NCI-H2171 treated with DMSO at 0.1 percent for 48 hours (cell line): ENCODE measurements at regions not wholly inside any gene's neighbourhood (a gene's known extent, or its start where the extent isn't known, plus 50 kb on each side); places are given as distances from the start of the nearest gene placed in this dataset.

Experiments
- DNase-seq: peaks from one replicate; lab custom pipeline; 2025; lab: John Stamatoyannopoulos, UW

DNA sequence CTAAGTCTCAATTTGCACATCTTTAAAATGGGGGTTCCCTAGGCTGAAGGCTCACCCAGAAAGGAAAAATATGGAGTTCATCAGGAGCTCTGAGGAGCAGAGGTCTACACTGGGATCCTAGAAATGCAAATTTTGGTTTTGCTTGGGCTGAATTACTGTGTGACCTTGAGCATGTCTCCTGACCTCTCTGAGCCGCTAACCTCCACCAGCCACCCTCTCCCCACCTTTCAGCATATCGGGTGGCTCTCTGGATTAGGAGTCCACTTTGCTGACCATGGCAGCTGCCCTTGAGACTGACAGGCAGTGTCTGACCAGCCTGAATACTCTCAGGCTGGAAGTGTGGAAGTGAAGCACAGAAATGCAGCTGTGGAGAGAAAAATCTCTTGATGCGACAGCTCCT lies 165.9 kb upstream of the LRFN2 start:
- DNase-seq: no peak

DNA sequence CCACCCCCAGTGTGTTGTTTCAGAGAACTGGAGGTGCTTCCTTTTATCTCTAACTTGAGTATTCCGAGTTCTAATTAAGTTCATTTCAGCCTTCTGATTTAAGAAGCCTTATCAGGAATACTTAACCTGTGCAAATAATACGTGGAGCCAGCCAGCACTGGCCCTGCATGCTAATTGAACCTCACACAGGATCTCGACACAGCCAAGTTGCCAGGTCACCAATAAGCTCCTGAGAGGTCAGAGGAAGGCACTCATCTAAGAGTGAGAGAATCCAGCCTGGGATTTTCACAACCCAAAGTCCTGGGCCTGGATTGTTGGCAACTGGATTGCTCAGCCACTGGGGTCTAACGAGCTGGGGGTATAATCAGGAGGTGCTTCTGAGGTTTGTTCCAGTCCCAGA lies 157.7 kb upstream of the LRFN2 start:
- DNase-seq: no peak

DNA sequence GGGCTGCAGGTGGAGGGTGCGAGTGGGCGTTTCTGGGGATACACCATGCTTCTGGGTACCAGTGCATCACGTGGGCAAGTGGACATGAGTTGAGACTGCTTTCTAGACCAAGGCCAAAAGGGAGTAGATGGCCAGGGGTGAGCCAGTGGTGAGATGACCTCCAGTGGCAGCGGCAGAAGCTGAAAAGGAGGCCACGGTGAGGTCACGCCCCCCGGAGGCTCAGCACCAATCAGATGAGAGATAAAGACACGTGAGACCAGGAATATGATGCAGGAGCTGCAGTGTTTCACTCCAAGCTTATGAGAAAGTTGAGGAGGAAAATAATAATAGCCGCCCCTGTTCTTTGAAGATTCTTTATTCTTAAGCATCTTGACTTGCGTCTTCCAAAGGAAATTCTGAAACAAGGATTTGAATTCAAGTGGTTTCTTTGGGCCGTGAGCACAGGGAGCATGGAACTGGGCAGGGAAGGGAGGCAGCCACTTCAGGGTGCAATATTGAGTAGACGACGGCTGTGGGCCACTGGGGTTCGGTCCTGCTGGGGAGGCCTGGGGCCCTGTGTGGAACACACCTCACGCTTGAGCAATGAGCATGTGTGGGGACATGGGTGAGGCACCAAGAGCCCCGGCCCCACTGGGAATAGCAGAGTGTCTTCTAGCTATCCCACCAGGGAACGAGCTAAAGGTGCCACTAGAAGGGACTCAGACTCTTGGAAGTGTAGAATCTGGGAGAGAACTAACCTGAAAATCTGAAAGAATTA lies 156.7 kb upstream of the LRFN2 start:
- no peak for DNase-seq

DNA sequence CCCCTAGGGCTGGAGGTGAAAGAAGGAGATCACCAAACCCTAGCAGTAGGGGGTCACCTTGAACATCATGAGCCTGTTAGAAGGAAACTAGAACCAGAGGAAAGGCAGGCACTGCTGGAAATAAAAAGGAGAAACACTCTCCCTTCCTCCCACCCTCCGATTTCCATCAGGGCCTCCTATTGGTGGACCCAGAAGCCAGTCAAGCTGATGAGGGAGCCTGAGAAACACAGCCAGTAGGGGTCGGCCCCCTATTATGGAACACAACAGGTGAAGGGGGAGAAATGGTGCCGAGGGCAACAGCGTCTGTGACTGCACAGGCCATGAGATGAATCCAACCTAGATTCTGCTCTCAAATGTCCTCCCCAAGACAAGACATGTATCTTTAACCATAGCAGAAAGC lies 156.1 kb upstream of the LRFN2 start:
- no peak for DNase-seq

DNA sequence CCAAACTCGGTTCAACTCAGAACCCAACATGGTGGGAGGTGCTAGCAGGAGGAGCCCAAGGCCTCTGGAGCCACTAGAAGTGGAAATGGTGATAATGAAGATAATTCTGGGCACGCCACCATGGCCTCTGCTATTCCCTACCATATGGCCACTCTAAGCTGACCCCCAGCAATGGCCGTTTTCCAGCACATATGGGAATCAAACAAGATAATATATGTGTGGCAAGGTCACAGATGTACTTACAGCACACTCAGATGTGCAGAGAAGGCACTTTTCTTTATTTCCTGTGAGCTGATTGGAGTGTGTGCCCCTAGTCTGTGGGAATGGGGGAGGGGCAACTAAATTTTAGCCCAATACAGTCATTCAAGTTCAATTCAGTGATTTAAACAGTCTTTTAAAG lies 153.4 kb upstream of the LRFN2 start:
- DNase-seq: no peak

DNA sequence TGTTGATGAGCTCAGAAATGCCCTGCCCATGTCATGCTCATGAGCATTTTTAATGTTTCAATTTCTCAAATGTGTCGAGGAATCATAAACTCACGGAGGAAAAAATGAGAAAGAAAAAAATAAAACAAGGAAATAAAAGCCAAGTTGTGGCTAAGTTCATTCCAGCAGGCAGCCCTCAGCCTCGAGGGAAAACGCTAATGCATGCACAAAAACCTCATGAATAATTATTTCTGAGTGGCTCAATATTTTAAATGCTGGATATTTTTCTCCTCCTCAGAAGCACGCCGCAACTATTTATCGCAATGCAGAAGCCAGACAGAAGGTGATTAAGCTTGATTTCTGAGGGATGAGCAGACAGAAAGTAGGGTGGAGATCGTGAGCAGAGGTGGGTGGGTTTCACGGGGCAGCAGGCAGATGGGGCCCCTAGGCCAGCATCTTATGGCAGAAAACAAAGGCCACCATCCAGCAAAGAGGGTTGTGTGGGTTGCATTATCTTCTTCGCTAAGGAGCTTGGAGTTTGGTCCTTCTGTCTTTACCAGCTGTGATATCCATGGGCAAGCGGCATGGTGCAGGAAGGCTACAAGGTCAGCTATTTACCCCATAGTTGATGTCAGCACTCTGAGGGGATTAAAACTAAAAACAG lies 151.5 kb upstream of the LRFN2 start:
- DNase-seq: no peak

DNA sequence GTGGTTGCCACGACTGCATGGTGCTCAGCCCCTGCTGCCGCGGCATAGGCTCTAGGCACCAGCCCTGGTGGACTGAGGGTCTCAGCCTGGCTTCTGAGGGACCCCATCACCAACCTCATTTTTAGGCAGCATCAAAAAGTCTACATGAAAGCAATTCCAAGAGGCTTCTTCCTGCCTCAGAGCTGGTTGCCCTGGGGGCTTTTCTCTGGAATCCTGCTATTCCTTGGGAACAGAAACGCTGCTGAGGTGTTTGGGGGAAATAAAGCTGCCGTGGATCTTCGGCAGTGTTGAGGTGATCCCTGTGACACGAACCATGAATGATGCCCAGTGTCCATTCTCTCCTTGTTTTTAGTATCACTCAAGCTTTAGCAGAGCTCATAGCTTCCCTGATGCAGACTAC lies 148.4 kb upstream of the LRFN2 start:
- DNase-seq: no peak

DNA sequence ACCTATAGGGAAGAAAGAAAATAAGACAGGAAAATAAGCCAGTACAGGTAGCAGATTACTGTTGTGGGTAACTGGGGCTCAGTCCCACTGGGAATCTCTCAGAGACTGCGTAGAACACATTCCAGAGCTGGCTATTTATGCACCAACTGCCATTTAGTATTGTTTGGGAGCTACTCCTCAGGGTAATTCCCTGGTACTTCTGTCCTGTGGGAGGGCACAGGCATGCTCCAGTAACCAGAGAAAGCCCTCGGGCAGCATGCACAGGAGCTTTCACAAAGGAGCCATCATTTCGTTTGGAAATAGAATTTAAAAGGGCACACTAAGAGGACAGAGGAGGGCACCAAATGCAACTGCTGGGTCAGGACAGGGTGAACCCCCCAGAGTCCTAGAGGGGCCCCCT lies 148.0 kb upstream of the LRFN2 start:
- DNase-seq: no peak

DNA sequence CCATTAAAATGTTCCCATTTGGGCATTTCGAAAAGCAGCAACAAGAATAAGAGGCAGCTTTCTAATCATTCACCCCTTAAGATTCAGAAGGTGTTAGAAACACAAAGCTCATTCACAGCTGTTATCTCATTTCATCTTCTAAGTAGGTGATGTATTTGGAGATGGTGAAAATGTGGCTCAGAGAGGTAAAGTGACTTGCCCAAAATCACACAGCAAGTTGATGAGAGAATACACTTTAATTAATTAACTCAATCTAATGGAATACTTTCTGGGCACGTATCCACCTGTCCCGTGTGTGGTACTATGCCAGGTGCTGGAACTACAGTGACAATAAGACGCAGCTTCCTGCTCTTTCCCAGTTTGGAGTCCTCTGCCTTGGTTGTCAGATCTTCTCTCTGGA lies 147.4 kb upstream of the LRFN2 start:
- no peak for DNase-seq

DNA sequence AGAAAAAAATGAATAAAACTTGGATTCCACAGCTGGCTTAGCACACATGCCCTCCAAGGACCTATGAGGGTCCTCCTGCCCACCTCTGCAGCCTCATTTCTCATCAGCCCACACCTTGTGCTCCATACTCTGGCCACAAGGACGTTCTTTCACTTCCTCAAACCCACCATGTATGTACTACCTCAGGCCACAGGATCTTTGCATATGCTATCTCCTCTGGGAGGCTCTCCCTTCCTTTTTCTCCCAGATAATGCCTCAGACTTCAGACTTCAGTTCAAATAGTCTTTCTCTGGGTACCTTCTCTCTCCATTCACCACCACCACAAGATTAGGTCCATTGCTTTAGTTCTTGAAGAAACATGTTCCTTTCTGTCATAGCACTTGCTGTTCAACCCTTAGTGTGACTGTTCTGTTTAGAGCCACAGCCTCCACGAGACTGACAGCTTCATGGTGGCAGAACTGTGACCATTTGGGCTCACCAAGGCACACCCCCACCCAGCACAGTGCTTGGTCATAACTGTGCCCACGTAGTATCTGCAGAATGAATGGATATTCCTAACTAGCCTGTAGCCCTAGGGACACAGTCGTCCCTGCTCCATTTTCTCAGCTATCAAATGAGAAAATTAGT lies 146.7 kb upstream of the LRFN2 start:
- no peak for DNase-seq

DNA sequence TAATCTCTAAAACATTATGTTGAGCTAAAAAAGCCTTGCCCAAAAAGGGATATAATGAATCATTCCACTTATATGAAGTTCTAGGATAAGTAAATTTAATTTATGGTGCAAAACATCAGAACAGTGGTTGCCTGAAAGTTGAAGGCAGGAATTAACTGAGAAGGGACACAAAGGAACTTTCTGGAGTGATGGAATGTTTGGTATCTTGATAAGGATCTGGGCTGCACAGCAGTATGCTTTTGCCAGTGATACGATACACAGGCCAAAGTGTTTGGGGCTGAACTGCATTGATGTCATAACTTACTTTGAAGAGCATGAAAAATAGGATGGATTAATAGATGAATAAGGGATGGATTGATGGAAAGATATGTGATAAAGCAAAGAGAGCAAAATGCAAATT lies 146.1 kb upstream of the LRFN2 start:
- no peak for DNase-seq

DNA sequence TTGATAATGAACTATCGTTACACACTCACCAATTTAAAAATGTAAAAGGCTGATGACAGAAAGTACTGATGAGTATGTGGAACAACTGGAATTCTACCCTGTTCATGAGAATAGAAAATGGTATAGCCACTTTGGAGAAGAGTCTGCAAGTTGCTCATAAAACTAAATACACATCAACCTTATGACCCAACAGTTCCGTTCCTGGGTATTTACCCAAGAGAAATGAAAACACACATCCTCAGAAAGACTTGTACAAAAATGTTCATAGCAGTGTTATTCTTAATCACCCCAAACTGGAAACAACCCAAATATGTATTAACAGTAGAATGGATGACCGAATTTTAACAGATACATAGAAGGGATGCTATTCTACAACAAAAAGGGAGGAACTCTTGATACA lies 145.7 kb upstream of the LRFN2 start:
- DNase-seq: no peak

DNA sequence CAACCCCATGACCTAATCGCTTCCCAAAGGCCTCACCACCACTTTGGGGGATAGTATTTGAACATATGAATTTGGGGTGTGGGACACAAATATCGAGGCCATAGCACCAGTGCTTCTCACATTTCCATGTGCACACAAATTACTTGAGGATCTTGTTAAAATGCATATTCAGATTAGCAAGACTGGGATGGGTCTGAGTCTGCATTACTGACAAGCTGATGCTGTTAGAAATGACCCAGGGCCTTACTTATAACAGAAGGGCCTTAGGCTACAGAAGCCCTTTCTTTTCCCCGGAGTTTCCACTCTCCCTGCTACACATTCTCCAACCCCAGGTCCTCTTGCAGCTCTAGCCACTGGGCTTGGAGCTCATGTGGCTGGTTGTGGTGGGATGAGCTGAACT lies 141.5 kb upstream of the LRFN2 start:
- DNase-seq: no peak

DNA sequence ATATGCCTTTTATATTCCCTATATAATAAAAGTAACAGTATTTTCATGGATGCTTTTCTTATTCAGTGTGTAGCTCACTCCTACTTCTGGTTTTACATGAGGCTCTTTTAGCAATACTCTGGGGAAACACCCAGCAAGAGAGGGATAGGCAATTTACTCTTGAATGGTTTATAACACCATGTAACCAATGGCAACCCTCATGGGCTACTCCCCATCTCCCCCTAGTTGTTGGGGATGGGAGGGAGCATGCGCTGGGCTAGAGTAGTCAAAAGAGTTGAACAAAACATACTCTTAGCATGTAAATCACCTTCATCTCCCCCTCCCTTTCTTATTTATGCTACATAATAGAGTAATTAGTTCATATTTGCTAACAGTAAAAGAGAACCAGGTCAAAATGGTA lies 140.1 kb upstream of the LRFN2 start:
- peak; percentile 19 for DNase-seq

DNA sequence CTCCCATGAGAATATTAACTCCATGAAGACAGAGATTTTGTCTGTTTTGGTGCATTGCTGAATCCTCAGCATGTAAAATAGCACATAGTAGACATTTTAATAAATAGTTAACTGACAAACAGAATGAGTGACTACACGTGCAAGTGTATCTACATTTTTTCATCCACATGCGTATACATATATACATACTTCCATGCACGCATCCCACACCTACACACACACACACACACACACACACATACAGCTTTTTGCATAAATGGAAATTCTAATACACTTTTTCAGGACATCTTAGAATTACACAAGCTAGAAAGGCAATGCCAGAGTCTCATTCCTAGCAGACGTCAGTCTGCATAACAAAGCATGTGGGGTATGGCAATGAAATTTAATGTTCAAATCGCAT lies 139.7 kb upstream of the LRFN2 start:
- no peak for DNase-seq

DNA sequence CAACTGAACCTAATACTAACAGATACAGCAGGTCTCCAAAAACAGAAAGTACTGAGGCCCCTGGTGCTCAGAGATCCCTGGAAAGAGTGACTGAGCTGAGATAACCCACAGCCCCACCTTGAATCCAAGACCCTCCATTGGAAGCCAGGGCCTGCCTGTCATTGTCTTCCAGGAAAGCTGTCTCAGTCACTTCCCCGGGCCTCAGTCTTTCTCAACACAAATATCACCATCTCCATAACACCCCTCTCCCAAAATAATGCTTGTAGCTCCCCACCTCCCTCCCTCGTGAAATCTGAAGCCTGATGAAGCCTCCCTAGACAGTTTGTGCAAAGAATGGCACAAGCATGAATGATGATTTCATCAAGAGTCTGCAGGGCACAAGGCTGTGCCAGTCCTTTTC lies 138.2 kb upstream of the LRFN2 start:
- no peak for DNase-seq

DNA sequence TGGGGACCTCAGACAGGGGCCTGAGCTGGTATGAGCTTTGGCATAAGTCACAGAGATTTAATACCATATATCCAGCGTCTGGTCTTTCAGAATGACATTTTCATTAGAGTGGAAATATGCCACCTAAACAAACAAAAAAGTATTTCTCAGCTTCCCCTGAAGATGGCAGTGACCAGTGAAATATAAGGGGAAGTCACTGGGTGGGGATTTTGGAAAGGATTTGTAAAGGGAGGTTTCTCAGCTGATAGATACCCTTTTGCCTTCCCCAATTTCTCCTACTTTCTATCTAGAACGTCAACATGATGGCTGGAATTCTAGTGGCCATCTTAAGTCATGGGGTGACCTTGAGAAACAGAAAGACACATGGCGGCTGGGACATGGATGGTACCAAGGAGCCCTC lies 137.7 kb upstream of the LRFN2 start:
- DNase-seq: no peak

DNA sequence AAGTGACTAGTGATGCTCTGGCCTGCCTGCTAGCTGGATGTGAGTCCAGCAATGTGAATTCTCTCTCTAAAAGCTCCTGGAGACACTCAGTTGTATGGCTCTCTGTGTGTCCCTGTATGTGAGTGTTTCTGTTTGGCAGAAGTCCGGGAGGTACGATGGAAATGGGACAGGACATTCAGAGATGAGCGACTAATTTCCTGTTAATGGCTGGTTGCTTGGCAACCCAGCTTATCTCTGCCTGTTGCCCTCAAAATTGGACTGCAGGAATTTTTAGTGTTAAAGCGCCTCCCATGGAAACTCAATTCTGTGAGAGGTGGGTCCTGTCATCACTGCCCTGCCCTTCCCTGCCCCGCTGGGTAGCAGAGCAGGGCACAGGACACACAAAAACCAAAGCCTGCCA lies 136.8 kb upstream of the LRFN2 start:
- no peak for DNase-seq

DNA sequence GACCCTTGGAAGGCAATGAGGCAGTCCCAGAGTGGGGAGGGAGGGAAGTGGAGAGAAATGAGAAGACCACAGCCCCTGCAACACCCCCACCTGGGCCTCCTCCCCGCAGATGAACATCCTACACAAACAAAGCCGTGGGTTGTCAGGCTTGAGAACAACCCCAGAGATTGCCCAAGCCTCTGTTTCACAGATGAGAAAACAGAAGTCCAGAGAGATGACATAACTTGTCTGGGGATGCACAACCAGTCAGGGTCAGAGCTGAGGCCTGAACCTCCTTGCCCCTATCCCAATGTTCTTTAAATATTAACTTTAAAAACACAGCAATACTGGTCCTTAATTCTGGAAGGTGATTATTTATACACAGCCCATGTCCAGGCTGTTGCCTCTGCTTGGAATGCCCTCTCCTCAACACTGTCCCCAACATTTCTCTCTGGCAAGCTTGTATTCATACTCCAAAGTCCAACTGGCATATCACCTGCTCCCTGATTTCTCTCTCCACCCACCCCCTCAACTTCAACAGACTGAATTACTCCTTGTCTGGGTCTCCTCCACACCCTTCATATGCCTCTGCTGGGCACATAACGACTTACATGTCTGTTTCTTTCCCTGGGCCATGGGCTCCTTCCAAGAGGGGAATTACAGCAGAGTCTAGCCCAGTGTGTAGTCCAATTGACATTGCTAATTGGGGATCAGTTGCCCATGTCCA lies 135.5 kb upstream of the LRFN2 start:
- no peak for DNase-seq

DNA sequence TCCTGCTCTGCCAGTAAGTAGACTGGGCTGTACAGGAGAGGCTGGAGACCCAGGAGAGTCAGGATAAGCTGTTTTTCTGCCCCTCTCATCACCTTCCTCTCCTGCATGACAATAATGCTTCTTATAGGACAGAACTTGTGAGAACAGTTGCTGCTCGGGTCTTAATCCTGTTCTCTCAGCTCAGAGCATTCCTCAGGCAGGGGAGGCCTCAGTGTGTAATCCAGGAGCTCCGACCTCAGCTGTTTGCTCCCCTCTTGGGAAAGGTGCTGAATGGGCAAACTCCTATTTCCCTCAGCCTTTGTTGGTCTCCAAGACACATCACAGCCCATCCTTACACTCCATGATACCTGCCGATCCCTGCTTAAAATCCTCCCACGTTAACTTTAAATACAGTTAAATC lies 134.9 kb upstream of the LRFN2 start:
- no peak for DNase-seq

DNA sequence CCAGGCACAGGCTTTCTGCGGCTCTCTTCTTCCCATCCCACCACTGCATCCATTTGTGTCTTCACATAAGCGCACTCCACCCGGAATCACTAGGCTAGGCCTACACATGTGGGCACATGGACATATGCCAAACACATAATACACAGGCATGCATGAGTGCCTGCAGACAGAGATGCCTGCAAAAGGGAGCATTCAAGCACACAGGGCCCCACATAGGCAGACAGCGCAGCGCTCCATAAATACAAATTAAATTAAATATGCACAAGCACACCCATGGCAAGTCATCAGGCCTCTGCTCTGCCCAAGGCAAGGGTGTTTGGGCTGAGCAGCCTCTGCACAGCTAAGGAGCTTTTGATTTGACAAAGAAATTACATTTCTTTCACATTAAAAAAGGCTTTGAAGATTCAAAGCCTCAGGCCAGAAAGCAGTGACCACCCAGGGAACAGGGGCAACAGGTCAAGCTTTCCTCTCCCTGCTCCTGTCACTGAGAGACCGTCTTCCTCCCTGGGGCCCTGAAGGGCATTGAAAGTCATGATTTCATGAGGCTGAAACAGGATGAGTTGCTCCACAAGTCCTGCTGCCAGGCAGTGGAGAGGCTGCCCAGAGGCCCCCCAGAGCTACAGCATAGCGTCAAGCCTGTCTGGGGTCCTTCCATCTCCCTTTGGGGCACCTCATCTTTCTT lies 134.2 kb upstream of the LRFN2 start:
- DNase-seq: peak; percentile 75

DNA sequence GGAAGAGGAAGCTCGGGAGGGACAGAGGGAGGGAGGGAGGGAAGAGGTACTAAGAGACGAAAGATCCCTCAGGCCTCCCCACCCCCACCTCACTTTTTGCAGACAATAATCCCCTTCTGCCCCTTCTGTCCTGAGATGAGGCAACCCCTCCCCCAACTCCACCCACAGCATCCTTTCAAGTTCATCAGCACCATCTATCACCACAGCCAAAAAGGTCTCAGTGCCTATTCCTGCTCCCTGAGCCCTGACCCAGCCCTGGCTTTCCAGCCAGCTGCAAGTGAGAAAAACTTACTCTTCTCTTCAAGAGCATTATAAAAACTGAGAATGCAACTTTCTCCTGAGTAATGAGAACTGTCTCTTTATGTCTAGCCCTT lies 133.2 kb upstream of the LRFN2 start:
- no peak for DNase-seq
